ENCODE measurements at regions not wholly inside any gene's neighbourhood (a gene's known extent, or its start where the extent isn't known, plus 50 kb on each side); places are given as distances from the start of the nearest gene placed in this dataset.

- peak; percentile 42 for TF ChIP-seq SP1 (IDR thresholded peaks at IDR 0.05)
Measured at GRCh38 chr12:42976122-42976521, 386.6 kb upstream of the PRICKLE1 start (continued).

DNA sequence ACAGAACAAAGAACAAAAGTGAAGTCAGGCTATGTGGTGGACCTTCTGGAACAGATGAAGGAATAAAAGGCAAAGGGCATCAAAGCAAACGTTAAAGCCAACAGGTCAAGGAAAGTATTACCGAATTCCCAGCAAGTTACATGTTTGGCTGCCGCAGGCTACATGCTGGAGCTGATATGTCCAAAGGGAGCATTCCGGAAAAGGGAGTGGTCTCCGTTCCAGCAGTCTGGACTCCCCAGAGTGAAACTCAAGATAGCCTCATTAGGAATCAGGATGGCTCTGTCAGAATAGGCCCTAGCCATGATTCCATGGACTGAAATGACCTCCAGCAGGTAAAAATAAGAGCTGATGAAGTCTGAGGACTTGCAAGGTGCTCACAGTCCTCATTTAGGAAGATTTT is 379.8 kb upstream of the PRICKLE1 start:
- no peak for TF ChIP-seq CTCF (IDR thresholded peaks at IDR 0.05; ENCODE audit: low read depth, low read length, missing input control)
- no peak for TF ChIP-seq FOXA2 (IDR thresholded peaks at IDR 0.05)
- TF ChIP-seq ZBTB33 (IDR thresholded peaks at IDR 0.05), result no peak
- TF ChIP-seq HNF4A (conservative IDR thresholded peaks at IDR 0.05), result no peak
- no peak for TF ChIP-seq NR2F2 (IDR thresholded peaks at IDR 0.05)
- TF ChIP-seq RXRA (IDR thresholded peaks at IDR 0.05), result no peak
- no peak for TF ChIP-seq HNF4G (IDR thresholded peaks at IDR 0.05)
- TF ChIP-seq TAF1 (conservative IDR thresholded peaks at IDR 0.05), result no peak
- TF ChIP-seq SP1 (IDR thresholded peaks at IDR 0.05), result no peak
- TF ChIP-seq MAX (IDR thresholded peaks at IDR 0.05), result no peak
- Histone ChIP-seq H3K4me3 (ENCODE audit: low read depth in 1 of 3, low read length in 3 of 3) (no peak overlapping the region), H3K4me1 (ENCODE audit: control insufficient read depth in 4 of 4, insufficient read depth in 4 of 4, low read length in 3 of 4) (no peaks in the 10 kb centered on the region), H3K9me3 (ENCODE audit: control insufficient read depth in 4 of 4, low read length in 3 of 4) (no peaks in the 10 kb centered on the region), H3K36me3 (ENCODE audit: control insufficient read depth in 4 of 4, insufficient read depth in 3 of 4, low read depth in 1 of 4, low read length in 3 of 4) (no peaks in the 10 kb centered on the region), H3K27ac (ENCODE audit: low read depth in 1 of 2, low read length in 2 of 2) (no peak overlapping the region), H3K9ac (ENCODE audit: low read depth in 1 of 2, low read length in 2 of 2) (no peak overlapping the region), H3K27me3 (ENCODE audit: control insufficient read depth in 4 of 4, insufficient read depth in 4 of 4, low read length in 3 of 4) (no peaks in the 10 kb centered on the region)
- 79% methylated on average over 5 of the region's 5 CpGs for WGBS
- DNase-seq (ENCODE audit: low spot score), result no peak

DNA sequence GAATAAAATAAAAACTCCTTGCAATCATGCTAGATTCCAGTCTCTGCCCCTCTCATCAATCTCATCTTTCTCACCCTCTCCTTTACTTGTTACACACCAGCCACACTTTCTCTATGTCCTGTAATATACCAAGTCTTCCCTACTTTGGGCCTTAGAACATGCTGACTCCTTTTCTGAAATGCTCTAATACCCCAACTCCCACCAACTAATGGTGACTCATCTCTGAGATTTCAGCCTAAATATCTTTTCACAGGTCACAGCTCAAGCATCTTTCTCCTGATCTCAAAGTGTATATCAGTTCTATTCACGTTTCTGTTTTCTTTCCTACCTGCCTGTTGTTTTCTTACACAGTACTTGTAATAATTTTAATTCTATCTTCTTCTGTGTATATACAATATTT is 378.9 kb upstream of the PRICKLE1 start:
- no peaks in the 10 kb centered on the region for H3K36me3 ChIP-seq (ENCODE audit: control insufficient read depth in 4 of 4, insufficient read depth in 3 of 4, low read depth in 1 of 4, low read length in 3 of 4)
- H3K4me3 ChIP-seq (ENCODE audit: low read depth in 1 of 3, low read length in 3 of 3), result no peak overlapping the region
- no peak overlapping the region for H3K9ac ChIP-seq (ENCODE audit: low read depth in 1 of 2, low read length in 2 of 2)
- no peak overlapping the region for H3K27ac ChIP-seq (ENCODE audit: low read depth in 1 of 2, low read length in 2 of 2)
- TF ChIP-seq ATF3 (IDR thresholded peaks at IDR 0.05), result no peak
- no peak for TF ChIP-seq REST (IDR thresholded peaks at IDR 0.05)
- no peak for TF ChIP-seq CTCF (IDR thresholded peaks at IDR 0.05; ENCODE audit: low read depth, low read length, missing input control)
- TF ChIP-seq EGR1 (IDR thresholded peaks at IDR 0.05; ENCODE audit: low read depth in 2 of 2), result no peak
- no peak for TF ChIP-seq GABPA (IDR thresholded peaks at IDR 0.05 in 1 of 2, conservative IDR thresholded peaks at IDR 0.05 in 1 of 2)
- TF ChIP-seq RAD21 (IDR thresholded peaks at IDR 0.05), result no peak
- no peak for TF ChIP-seq MAX (IDR thresholded peaks at IDR 0.05)
- TF ChIP-seq ZBTB33 (IDR thresholded peaks at IDR 0.05), result no peak
- no peak for TF ChIP-seq HNF4A (conservative IDR thresholded peaks at IDR 0.05)
- no peak for TF ChIP-seq HNF4G (IDR thresholded peaks at IDR 0.05)
- no peak for TF ChIP-seq FOXA2 (IDR thresholded peaks at IDR 0.05)
- no peak for TF ChIP-seq TAF1 (conservative IDR thresholded peaks at IDR 0.05)
- no peak for TF ChIP-seq YY1 (IDR thresholded peaks at IDR 0.05)
- TF ChIP-seq NR2F2 (IDR thresholded peaks at IDR 0.05), result no peak
- TF ChIP-seq FOXA1 (IDR thresholded peaks at IDR 0.05), result no peak
- TF ChIP-seq SP1 (IDR thresholded peaks at IDR 0.05), result no peak
- no peak for TF ChIP-seq JUND (IDR thresholded peaks at IDR 0.05)
- TF ChIP-seq RXRA (IDR thresholded peaks at IDR 0.05), result no peak
- WGBS, result 58% methylated on average over 1 of the region's 1 CpG
- DNase-seq (ENCODE audit: low spot score), result no peak
- no peaks in the 10 kb centered on the region for H3K9me3 ChIP-seq (ENCODE audit: control insufficient read depth in 4 of 4, low read length in 3 of 4)
- no peaks in the 10 kb centered on the region for H3K4me1 ChIP-seq (ENCODE audit: control insufficient read depth in 4 of 4, insufficient read depth in 4 of 4, low read length in 3 of 4)
- H3K27me3 ChIP-seq (ENCODE audit: control insufficient read depth in 4 of 4, insufficient read depth in 4 of 4, low read length in 3 of 4), result no peaks in the 10 kb centered on the region

All from liver (tissue), 8 donors.